GM18870 (cell line): ENCODE measurements at regions not wholly inside any gene's neighbourhood (a gene's known extent, or its start where the extent isn't known, plus 50 kb on each side); places are given as distances from the start of the nearest gene placed in this dataset.
A peak's percentile ranks its signal among the peaks of the same experiment; 100 is the strongest.

Experiments used
- ATAC-seq: cut with Tn5 transposase; IDR thresholded peaks from one replicate; pipeline ENCODE4 v1.9.1; 2021; ENCODE audit warnings: moderate library complexity; ENCODE audit not compliant: unreplicated experiment

- ATAC-seq, result no peak
These were observed 356.5 kb downstream of the IRS1 start for GRCh38 chr2:226443112-226443511.

GRCh38 chr2:226440127-226440918 lies 359.3 kb downstream of the IRS1 start:
- no peak for ATAC-seq

GRCh38 chr2:226439337-226439736 lies 360.3 kb downstream of the IRS1 start:
- ATAC-seq, result no peak

- ATAC-seq, result no peak
These were observed 364.5 kb downstream of the IRS1 start for GRCh38 chr2:226435146-226435545.

GRCh38 chr2:226434702-226435101 lies 364.9 kb downstream of the IRS1 start:
- no peak for ATAC-seq

GRCh38 chr2:226431288-226431948 lies 368.2 kb downstream of the IRS1 start:
- ATAC-seq, result no peak

GRCh38 chr2:226429476-226429875 lies 370.1 kb downstream of the IRS1 start:
- no peak for ATAC-seq

GRCh38 chr2:226427538-226428307 lies 371.9 kb downstream of the IRS1 start:
- no peak for ATAC-seq

GRCh38 chr2:226426292-226426736 lies 373.3 kb downstream of the IRS1 start:
- no peak for ATAC-seq

- ATAC-seq, result no peak
These were observed 374.6 kb downstream of the IRS1 start for GRCh38 chr2:226424971-226425370.

- peak; percentile 83 for ATAC-seq
These were observed 376.1 kb downstream of the IRS1 start for GRCh38 chr2:226423498-226423960.

- no peak for ATAC-seq
These were observed 379.0 kb downstream of the IRS1 start for GRCh38 chr2:226420646-226421045.

- no peak for ATAC-seq
These were observed 381.1 kb downstream of the IRS1 start for GRCh38 chr2:226418521-226418920.

- ATAC-seq, result no peak
These were observed 385.3 kb downstream of the IRS1 start for GRCh38 chr2:226414335-226414734.

- no peak for ATAC-seq
These were observed 386.0 kb downstream of the IRS1 start for GRCh38 chr2:226413498-226414130.

GRCh38 chr2:226411727-226412360 lies 387.8 kb downstream of the IRS1 start:
- ATAC-seq, result no peak

GRCh38 chr2:226411205-226411604 lies 388.4 kb downstream of the IRS1 start:
- no peak for ATAC-seq

- ATAC-seq, result no peak
These were observed 389.3 kb downstream of the IRS1 start for GRCh38 chr2:226410247-226410835.

GRCh38 chr2:226409134-226409533 lies 390.5 kb downstream of the IRS1 start:
- ATAC-seq, result no peak

GRCh38 chr2:226408141-226408540 lies 391.5 kb downstream of the IRS1 start:
- no peak for ATAC-seq
